ENCODE measurements at regions not wholly inside any gene's neighbourhood (a gene's known extent, or its start where the extent isn't known, plus 50 kb on each side); places are given as distances from the start of the nearest gene placed in this dataset.

- Mint-ChIP-seq H3K27ac (no peak overlapping the region), H3K36me3 (no peaks in the 10 kb centered on the region), H3K4me3 (no peak overlapping the region), H3K27me3 (peaks cover 4% of the 10 kb centered on the region), H3K9me3 (no peaks in the 10 kb centered on the region), H3K4me1 (no peaks in the 10 kb centered on the region)
- no peak for ATAC-seq (ENCODE audit: low read depth)
- DNase-seq, result no peak
- POLR2A ChIA-PET, result no interaction called here
Measured at GRCh38 chr17:33436321-33436720, 143.2 kb upstream of the ASIC2 start.

- Mint-ChIP-seq H3K27ac (no peak overlapping the region), H3K4me3 (no peak overlapping the region), H3K27me3 (peaks cover 3% of the 10 kb centered on the region), H3K9me3 (peaks cover under 1% of the 10 kb centered on the region), H3K4me1 (no peaks in the 10 kb centered on the region), H3K36me3 (no peaks in the 10 kb centered on the region)
- ATAC-seq (ENCODE audit: low read depth) (no peak), DNase-seq (no peak)
- POLR2A ChIA-PET, result no interaction called here
Measured at GRCh38 chr17:33438139-33438538, 145.0 kb upstream of the ASIC2 start.

DNA sequence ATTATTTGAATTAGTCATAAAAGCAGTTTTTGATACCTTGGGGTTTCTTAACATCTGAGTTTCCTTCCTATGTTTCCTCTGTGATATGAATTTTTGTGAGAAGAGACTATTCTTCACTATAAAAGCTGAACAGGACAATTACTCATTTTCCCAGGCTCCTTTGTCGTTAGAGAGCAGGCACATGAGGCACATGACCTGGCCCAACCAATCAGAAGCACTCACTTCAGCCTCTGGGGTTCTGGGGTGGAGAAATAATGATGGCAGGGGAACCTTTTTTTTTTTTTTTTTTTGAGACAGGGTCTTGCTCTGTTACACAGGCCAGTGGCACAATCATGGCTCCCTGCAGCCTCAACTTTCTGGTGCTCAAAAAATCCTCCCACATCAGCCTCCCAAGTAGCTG lies 145.5 kb upstream of the ASIC2 start:
- POLR2A ChIA-PET, result interaction anchor here (0.6 kb wide), 1 partner anchor 62 kb away, joined by 4 read pairs; no protein-coding TSS in a partner anchor
- Mint-ChIP-seq H3K4me3 (no peak overlapping the region), H3K27me3 (no peaks in the 10 kb centered on the region), H3K27ac (no peak overlapping the region), H3K4me1 (no peaks in the 10 kb centered on the region), H3K36me3 (no peaks in the 10 kb centered on the region), H3K9me3 (peaks cover 1% of the 10 kb centered on the region)
- ATAC-seq (ENCODE audit: low read depth) (no peak), DNase-seq (no peak)

DNA sequence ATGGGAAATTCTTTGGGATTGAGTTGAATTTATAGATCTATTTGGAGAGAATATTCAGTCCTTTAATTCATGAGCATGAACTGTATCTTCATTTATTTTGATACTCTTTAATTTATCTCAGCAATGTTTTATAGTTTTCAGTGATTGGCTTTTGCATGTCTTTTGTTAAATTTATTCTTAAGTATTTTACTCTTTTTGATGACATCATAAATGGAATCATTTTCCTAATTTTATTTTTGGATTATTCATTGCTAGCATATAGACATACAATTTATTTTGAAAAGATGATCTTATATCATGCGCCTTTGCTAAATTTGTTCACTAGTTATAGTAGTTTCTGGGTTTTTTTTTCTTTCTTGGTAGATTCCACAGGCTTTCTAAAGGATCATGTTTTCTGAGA lies 149.2 kb upstream of the ASIC2 start:
- H3K4me1 Mint-ChIP-seq, result no peaks in the 10 kb centered on the region
- H3K36me3 Mint-ChIP-seq, result no peaks in the 10 kb centered on the region
- H3K9me3 Mint-ChIP-seq, result peaks cover 1% of the 10 kb centered on the region
- no peak overlapping the region for H3K27ac Mint-ChIP-seq
- DNase-seq (no peak), ATAC-seq (ENCODE audit: low read depth) (no peak)
- no peaks in the 10 kb centered on the region for H3K27me3 Mint-ChIP-seq
- no peak overlapping the region for H3K4me3 Mint-ChIP-seq
- POLR2A ChIA-PET, result no interaction called here

- no peaks in the 10 kb centered on the region for H3K4me1 Mint-ChIP-seq
- no peaks in the 10 kb centered on the region for H3K27me3 Mint-ChIP-seq
- H3K27ac Mint-ChIP-seq, result no peak overlapping the region
- H3K4me3 Mint-ChIP-seq, result no peak overlapping the region
- DNase-seq, result no peak
- peaks cover 1% of the 10 kb centered on the region for H3K9me3 Mint-ChIP-seq
- H3K36me3 Mint-ChIP-seq, result no peaks in the 10 kb centered on the region
- ATAC-seq (ENCODE audit: low read depth), result no peak
- POLR2A ChIA-PET, result no interaction called here
Measured at GRCh38 chr17:33444731-33445130, 151.6 kb upstream of the ASIC2 start.

DNA sequence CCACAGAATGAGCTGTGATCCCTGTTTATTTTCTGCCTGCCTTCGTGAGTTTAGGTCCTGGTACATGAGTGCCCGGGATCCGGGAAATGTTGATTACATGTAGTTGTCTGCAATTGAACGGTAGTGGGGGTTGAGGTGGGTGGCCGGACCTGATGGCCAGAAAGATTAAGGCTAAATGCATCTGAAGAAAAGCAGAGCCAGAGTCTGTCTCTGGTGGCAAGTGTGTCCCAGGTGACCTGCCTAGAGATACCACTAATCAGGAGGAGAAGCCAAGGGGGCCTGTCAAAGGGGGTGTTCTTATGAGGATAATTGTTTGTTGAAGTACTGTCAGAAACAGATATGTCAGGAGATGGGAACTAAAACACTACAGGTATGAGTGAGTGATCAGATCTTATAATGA lies 154.0 kb upstream of the ASIC2 start:
- peaks cover 3% of the 10 kb centered on the region for H3K9me3 Mint-ChIP-seq
- no peaks in the 10 kb centered on the region for H3K4me1 Mint-ChIP-seq
- no peak for DNase-seq
- ATAC-seq (ENCODE audit: low read depth), result no peak
- POLR2A ChIA-PET, result no interaction called here
- H3K27ac Mint-ChIP-seq, result no peak overlapping the region
- H3K4me3 Mint-ChIP-seq, result no peak overlapping the region
- H3K36me3 Mint-ChIP-seq, result no peaks in the 10 kb centered on the region
- H3K27me3 Mint-ChIP-seq, result peaks cover 2% of the 10 kb centered on the region

- H3K4me1 Mint-ChIP-seq, result no peaks in the 10 kb centered on the region
- POLR2A ChIA-PET, result no interaction called here
- no peak overlapping the region for H3K4me3 Mint-ChIP-seq
- no peaks in the 10 kb centered on the region for H3K36me3 Mint-ChIP-seq
- H3K27ac Mint-ChIP-seq, result no peak overlapping the region
- DNase-seq, result no peak
- H3K9me3 Mint-ChIP-seq, result peaks cover 2% of the 10 kb centered on the region
- peaks cover 6% of the 10 kb centered on the region for H3K27me3 Mint-ChIP-seq
- no peak for ATAC-seq (ENCODE audit: low read depth)
Measured at GRCh38 chr17:33451221-33451620, 158.1 kb upstream of the ASIC2 start.

DNA sequence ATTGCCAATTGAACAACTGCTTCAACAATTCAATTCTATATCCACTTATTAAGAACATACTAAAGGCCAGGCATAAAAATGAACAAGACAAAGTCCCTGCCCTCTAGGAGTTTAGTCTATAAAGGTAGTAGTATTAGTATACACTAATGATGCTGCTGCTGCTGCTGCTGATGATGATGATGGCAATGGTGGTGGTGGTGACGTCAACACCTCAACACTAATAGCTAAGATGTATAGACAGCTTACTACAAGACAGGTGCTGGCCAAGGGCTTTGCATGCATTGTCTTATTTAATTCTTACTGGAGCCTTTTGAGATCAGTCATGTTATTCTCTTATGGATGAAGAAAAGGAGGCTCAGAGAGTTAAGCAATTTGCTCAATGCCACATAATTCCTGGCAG lies 164.4 kb upstream of the ASIC2 start:
- no peak for ATAC-seq (ENCODE audit: low read depth)
- Mint-ChIP-seq H3K9me3 (no peaks in the 10 kb centered on the region), H3K36me3 (no peaks in the 10 kb centered on the region), H3K4me3 (no peak overlapping the region), H3K4me1 (no peaks in the 10 kb centered on the region), H3K27me3 (peaks cover 7% of the 10 kb centered on the region), H3K27ac (no peak overlapping the region)
- no peak for DNase-seq
- POLR2A ChIA-PET, result no interaction called here

DNA sequence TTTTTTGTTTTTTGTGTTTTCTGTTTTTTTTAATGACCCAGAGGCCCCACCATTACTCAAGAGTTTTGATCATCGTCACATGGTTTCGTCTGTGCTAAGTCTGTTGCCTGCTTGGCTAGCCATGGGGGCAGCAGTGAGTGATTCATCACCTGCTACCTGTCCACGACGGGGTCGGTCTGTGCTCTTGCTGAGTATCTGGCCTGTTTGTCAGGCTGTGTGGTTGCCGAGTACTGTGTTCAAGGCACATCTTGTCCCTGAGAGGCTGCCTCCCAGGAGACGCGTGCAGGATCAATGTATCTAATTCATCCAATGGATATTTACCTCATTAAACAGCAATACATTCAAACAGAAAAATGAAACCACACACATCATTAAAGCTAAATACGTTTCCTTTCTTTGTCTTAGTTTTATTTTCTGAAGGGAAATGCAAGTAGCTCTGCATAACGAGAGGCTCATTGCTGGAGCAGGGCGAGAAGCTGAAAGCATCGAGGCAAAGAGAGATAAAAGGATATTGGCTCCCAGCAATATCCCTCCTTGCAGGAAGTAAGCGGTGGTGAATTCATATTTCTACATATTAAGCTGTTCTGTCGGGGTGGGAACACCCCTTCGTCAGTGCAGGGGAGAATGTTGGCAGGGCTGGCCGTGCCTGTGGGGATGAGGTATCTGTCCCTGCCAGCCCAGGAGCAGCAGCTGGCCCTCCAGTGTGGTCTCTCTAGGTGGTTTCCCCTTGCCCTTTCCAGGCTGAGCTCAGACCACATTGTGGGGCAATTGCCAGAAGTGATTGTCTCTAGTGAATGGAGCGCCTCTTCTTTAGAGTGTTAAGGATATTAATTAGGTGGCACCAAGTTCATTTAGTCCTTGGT lies 166.2 kb upstream of the ASIC2 start:
- no peaks in the 10 kb centered on the region for H3K9me3 Mint-ChIP-seq
- H3K4me1 Mint-ChIP-seq, result no peaks in the 10 kb centered on the region
- no peak overlapping the region for H3K4me3 Mint-ChIP-seq
- H3K36me3 Mint-ChIP-seq, result no peaks in the 10 kb centered on the region
- H3K27me3 Mint-ChIP-seq, result peaks cover 3% of the 10 kb centered on the region
- DNase-seq (no peak), ATAC-seq (ENCODE audit: low read depth) (no peak)
- H3K27ac Mint-ChIP-seq, result no peak overlapping the region
- POLR2A ChIA-PET, result interaction anchor here (0.7 kb wide), 1 partner anchor 275 kb away, joined by 3 read pairs; no protein-coding TSS in a partner anchor

GRCh38 chr17:33460781-33461450 lies 167.8 kb upstream of the ASIC2 start:
- POLR2A ChIA-PET, result no interaction called here
- Mint-ChIP-seq H3K36me3 (no peaks in the 10 kb centered on the region), H3K4me3 (no peak overlapping the region), H3K9me3 (no peaks in the 10 kb centered on the region), H3K27ac (no peak overlapping the region), H3K27me3 (peaks cover 3% of the 10 kb centered on the region), H3K4me1 (no peaks in the 10 kb centered on the region)
- DNase-seq (no peak), ATAC-seq (ENCODE audit: low read depth) (no peak)

DNA sequence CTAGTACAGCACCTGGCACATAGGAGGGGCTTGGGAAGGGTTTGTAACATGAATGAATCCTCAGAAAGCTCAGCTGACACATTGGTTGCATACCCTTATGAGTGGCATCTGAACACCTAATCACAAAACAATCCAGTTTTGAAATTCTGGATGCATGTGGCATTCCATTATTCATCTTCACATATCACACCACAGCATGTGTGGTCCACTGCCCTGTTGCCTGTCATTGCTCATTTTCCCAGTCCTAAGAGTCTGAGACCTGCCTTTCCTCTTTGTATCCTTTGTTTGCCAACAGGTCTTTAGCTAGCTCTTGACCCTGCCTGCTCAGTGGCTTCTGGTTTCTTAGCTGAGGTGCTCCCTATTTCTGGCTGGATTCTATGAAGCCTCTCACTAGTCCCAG lies 170.8 kb upstream of the ASIC2 start:
- no peaks in the 10 kb centered on the region for H3K9me3 Mint-ChIP-seq
- H3K4me3 Mint-ChIP-seq, result no peak overlapping the region
- H3K36me3 Mint-ChIP-seq, result no peaks in the 10 kb centered on the region
- ATAC-seq (ENCODE audit: low read depth), result no peak
- POLR2A ChIA-PET, result no interaction called here
- H3K27ac Mint-ChIP-seq, result no peak overlapping the region
- no peak for DNase-seq
- H3K4me1 Mint-ChIP-seq, result no peaks in the 10 kb centered on the region
- H3K27me3 Mint-ChIP-seq, result peaks cover 3% of the 10 kb centered on the region

GRCh38 chr17:33464669-33465280 lies 171.7 kb upstream of the ASIC2 start:
- no peaks in the 10 kb centered on the region for H3K4me1 Mint-ChIP-seq
- H3K27ac Mint-ChIP-seq, result no peak overlapping the region
- DNase-seq (no peak), ATAC-seq (ENCODE audit: low read depth) (no peak)
- peaks cover 3% of the 10 kb centered on the region for H3K27me3 Mint-ChIP-seq
- POLR2A ChIA-PET, result no interaction called here
- H3K9me3 Mint-ChIP-seq, result no peaks in the 10 kb centered on the region
- H3K4me3 Mint-ChIP-seq, result no peak overlapping the region
- H3K36me3 Mint-ChIP-seq, result no peaks in the 10 kb centered on the region

DNA sequence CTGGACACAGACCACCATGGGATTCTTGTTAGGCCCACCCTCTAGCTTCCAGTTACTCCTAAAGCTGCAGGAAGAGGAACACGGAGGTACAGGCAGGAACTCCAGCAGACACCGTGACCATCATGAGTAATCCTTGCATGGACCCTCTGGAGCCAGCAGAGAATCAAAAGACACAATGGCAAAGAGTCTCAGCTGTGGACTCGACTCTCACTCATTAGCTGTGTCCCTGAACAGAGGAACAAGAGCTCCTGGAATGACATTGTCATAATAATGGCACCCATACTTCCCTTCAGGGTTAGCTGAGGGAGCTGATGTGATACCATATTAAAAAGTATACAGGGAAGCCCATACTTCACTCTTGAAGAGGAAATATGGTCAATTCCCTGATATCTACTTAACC lies 176.3 kb upstream of the ASIC2 start:
- H3K4me3 Mint-ChIP-seq, result no peak overlapping the region
- H3K27ac Mint-ChIP-seq, result no peak overlapping the region
- DNase-seq, result no peak
- no peaks in the 10 kb centered on the region for H3K4me1 Mint-ChIP-seq
- POLR2A ChIA-PET, result no interaction called here
- no peak for ATAC-seq (ENCODE audit: low read depth)
- H3K36me3 Mint-ChIP-seq, result no peaks in the 10 kb centered on the region
- H3K27me3 Mint-ChIP-seq, result no peaks in the 10 kb centered on the region
- H3K9me3 Mint-ChIP-seq, result no peaks in the 10 kb centered on the region

DNA sequence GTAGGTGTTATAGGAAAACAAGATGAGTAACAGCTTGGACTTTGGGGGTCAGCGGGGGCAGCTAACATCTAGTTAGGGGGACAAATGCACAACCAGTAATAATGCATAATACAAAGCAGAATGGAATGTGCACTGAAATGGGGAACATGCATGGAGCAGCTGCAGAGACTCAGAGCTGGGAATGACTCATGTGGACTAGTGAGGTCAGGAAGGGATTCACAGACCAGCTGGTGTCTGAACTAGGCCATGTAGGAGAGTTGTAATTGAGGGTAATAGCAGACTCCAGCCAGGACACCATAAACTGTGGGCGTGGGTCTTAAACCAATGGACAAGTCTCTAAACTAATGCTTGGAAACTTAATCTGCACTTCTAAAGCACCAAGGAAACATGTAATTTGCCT lies 176.8 kb upstream of the ASIC2 start:
- no peaks in the 10 kb centered on the region for H3K27me3 Mint-ChIP-seq
- H3K27ac Mint-ChIP-seq, result no peak overlapping the region
- DNase-seq (no peak), ATAC-seq (ENCODE audit: low read depth) (no peak)
- no peaks in the 10 kb centered on the region for H3K4me1 Mint-ChIP-seq
- no peaks in the 10 kb centered on the region for H3K36me3 Mint-ChIP-seq
- POLR2A ChIA-PET, result no interaction called here
- no peaks in the 10 kb centered on the region for H3K9me3 Mint-ChIP-seq
- no peak overlapping the region for H3K4me3 Mint-ChIP-seq
